ENCODE measurements at regions not wholly inside any gene's neighbourhood (a gene's known extent, or its start where the extent isn't known, plus 50 kb on each side); places are given as distances from the start of the nearest gene placed in this dataset.

- H3K9me3 ChIP-seq (replicated peaks) = peaks cover 12% of the 10 kb centered on the region
- DNase-seq = no peak
- no peaks in the 10 kb centered on the region for H3K4me1 ChIP-seq
- H3K4me3 ChIP-seq = no peak overlapping the region
- no peak overlapping the region for H3K27ac ChIP-seq (replicated peaks)
- intact Hi-C loops (cut with micrococcal nuclease) = no loop called here
- TF ChIP-seq CTCF (IDR thresholded peaks at IDR 0.05; ENCODE audit: borderline replicate concordance) = no peak
- H3K27me3 ChIP-seq (ENCODE audit: low read depth) = no peaks in the 10 kb centered on the region
- H3K36me3 ChIP-seq = no peaks in the 10 kb centered on the region
These were observed 318.5 kb upstream of the ZWINT start for GRCh38 chr10:56679578-56679977.

- H3K9me3 ChIP-seq (replicated peaks) = peaks cover 4% of the 10 kb centered on the region
- H3K27ac ChIP-seq (replicated peaks) = no peak overlapping the region
- no peak overlapping the region for H3K4me3 ChIP-seq
- no peaks in the 10 kb centered on the region for H3K27me3 ChIP-seq (ENCODE audit: low read depth)
- no peaks in the 10 kb centered on the region for H3K36me3 ChIP-seq
- DNase-seq = no peak
- intact Hi-C loops (cut with micrococcal nuclease) = no loop called here
- no peak for TF ChIP-seq CTCF (IDR thresholded peaks at IDR 0.05; ENCODE audit: borderline replicate concordance)
- H3K4me1 ChIP-seq = no peaks in the 10 kb centered on the region
These were observed 301.8 kb upstream of the ZWINT start for GRCh38 chr10:56662765-56663447.

GRCh38 chr10:56653289-56653688 is 292.2 kb upstream of the ZWINT start:
- Histone ChIP-seq H3K27ac (replicated peaks) (no peak overlapping the region), H3K36me3 (no peaks in the 10 kb centered on the region), H3K4me1 (no peaks in the 10 kb centered on the region), H3K27me3 (ENCODE audit: low read depth) (no peaks in the 10 kb centered on the region), H3K4me3 (no peak overlapping the region), H3K9me3 (replicated peaks) (peaks cover 80% of the 10 kb centered on the region)
- intact Hi-C loops (cut with micrococcal nuclease) = no loop called here
- TF ChIP-seq CTCF (IDR thresholded peaks at IDR 0.05; ENCODE audit: borderline replicate concordance) = no peak
- no peak for DNase-seq

- Histone ChIP-seq H3K4me1 (no peaks in the 10 kb centered on the region), H3K27me3 (ENCODE audit: low read depth) (no peaks in the 10 kb centered on the region), H3K4me3 (no peak overlapping the region), H3K9me3 (replicated peaks) (peaks cover 24% of the 10 kb centered on the region), H3K27ac (replicated peaks) (no peak overlapping the region), H3K36me3 (no peaks in the 10 kb centered on the region)
- intact Hi-C loops (cut with micrococcal nuclease) = no loop called here
- DNase-seq = no peak
- TF ChIP-seq CTCF (IDR thresholded peaks at IDR 0.05; ENCODE audit: borderline replicate concordance) = no peak
These were observed 285.5 kb upstream of the ZWINT start for GRCh38 chr10:56646329-56647111.

- Histone ChIP-seq H3K4me1 (no peaks in the 10 kb centered on the region), H3K36me3 (no peaks in the 10 kb centered on the region), H3K4me3 (no peak overlapping the region), H3K9me3 (replicated peaks) (peaks cover 27% of the 10 kb centered on the region), H3K27ac (replicated peaks) (no peak overlapping the region), H3K27me3 (ENCODE audit: low read depth) (no peaks in the 10 kb centered on the region)
- no peak for DNase-seq
- no peak for TF ChIP-seq CTCF (IDR thresholded peaks at IDR 0.05; ENCODE audit: borderline replicate concordance)
- intact Hi-C loops (cut with micrococcal nuclease) = no loop called here
These were observed 272.9 kb upstream of the ZWINT start for GRCh38 chr10:56633876-56634452.

Data from left ventricle myocardium inferior (tissue), 1 donor.